ENCODE measurements at regions not wholly inside any gene's neighbourhood (a gene's known extent, or its start where the extent isn't known, plus 50 kb on each side); places are given as distances from the start of the nearest gene placed in this dataset.
"Not testable (repeated sequence)": the region's sequence is repeated elsewhere in the genome, so short reads cannot be mapped to it uniquely, and the experiment has no call there.

GRCh38 chr2:869894-870293, 80.8 kb upstream of the SNTG2 start:
- intact Hi-C loops (cut with DNase I), result no loop called here
- WGBS, 3 donors, result 87 to 91% (median 88%) methylated on average over 1 of the region's 1 CpG
- Histone ChIP-seq H3K4me1 (ENCODE audit: insufficient read depth) (no peaks in the 10 kb centered on the region), H3K27ac (no peak overlapping the region), H3K27me3 (no peaks in the 10 kb centered on the region), H3K9me3 (no peaks in the 10 kb centered on the region), H3K36me3 (no peaks in the 10 kb centered on the region), H3K4me3 (no peak overlapping the region)
- TF ChIP-seq, protein P1, sequence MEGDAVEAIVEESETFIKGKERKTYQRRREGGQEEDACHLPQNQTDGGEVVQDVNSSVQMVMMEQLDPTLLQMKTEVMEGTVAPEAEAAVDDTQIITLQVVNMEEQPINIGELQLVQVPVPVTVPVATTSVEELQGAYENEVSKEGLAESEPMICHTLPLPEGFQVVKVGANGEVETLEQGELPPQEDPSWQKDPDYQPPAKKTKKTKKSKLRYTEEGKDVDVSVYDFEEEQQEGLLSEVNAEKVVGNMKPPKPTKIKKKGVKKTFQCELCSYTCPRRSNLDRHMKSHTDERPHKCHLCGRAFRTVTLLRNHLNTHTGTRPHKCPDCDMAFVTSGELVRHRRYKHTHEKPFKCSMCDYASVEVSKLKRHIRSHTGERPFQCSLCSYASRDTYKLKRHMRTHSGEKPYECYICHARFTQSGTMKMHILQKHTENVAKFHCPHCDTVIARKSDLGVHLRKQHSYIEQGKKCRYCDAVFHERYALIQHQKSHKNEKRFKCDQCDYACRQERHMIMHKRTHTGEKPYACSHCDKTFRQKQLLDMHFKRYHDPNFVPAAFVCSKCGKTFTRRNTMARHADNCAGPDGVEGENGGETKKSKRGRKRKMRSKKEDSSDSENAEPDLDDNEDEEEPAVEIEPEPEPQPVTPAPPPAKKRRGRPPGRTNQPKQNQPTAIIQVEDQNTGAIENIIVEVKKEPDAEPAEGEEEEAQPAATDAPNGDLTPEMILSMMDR (IDR thresholded peaks at IDR 0.05), result no peak
- TF ChIP-seq POLR2A (IDR thresholded peaks at IDR 0.05), result no peak
- TF ChIP-seq EP300 (IDR thresholded peaks at IDR 0.05), result no peak
- DNase-seq, result no peak

GRCh38 chr2:869357-869871, 81.2 kb upstream of the SNTG2 start:
- H3K4me3 ChIP-seq, result no peak overlapping the region
- TF ChIP-seq, protein P1 (IDR thresholded peaks at IDR 0.05), result no peak
- TF ChIP-seq POLR2A (IDR thresholded peaks at IDR 0.05) (no peak), EP300 (IDR thresholded peaks at IDR 0.05) (no peak)
- intact Hi-C loops (cut with DNase I), result no loop called here
- no peaks in the 10 kb centered on the region for H3K4me1 ChIP-seq (ENCODE audit: insufficient read depth)
- 50 to 78% (median 66%) methylated on average over 16 of the region's 16 CpGs for WGBS, 3 donors
- H3K9me3 ChIP-seq, result no peaks in the 10 kb centered on the region
- no peaks in the 10 kb centered on the region for H3K27me3 ChIP-seq
- no peak for DNase-seq
- no peak overlapping the region for H3K27ac ChIP-seq
- no peaks in the 10 kb centered on the region for H3K36me3 ChIP-seq

DNA sequence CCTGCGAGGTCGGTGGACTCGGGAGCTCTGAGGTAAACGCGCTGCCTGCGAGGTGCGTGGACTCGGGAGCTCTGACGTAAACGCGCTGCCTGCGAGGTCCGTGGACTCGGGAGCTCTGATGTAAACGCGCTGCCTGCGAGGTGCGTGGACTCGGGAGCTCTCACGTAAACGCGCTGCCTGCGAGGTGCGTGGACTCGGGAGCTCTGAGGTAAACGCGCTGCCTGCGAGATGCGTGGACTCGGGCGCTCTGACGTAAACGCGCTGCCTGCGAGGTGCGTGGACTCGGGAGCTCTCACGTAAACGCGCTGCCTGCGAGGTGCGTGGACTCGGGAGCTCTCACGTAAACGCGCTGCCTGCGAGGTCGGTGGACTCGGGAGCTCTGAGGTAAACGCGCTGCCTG, 81.8 kb upstream of the SNTG2 start:
- intact Hi-C loops (cut with DNase I); H3K9me3 ChIP-seq; H3K4me1 ChIP-seq (ENCODE audit: insufficient read depth); DNase-seq; H3K27ac ChIP-seq; H3K36me3 ChIP-seq; H3K27me3 ChIP-seq; H3K4me3 ChIP-seq: not testable (repeated sequence)
- WGBS, 3 donors, result 61 to 97% (median 95%) methylated on average over 5 to 49 of the region's 51 CpGs

DNA sequence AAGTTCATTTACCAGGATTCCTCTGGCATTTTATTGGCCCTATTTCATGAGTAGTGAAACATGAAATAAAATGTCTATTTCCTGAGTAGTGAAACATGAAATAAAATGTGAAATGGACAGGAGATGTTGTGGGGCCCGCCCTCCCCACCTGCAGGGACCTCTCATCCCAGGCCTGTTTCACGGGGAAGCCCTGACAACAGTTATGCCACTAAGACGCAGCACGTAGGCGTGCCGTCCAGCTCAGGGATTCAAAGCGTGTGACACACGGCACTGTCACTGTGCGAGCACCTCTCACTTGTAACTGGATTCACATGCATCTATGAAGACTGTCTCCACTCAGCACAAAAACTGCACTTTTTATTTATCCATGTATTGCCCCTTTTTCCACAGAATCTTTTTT, 83.4 kb upstream of the SNTG2 start:
- no peak overlapping the region for H3K27ac ChIP-seq
- DNase-seq, result no peak
- TF ChIP-seq EP300 (IDR thresholded peaks at IDR 0.05) (no peak), POLR2A (IDR thresholded peaks at IDR 0.05) (no peak)
- TF ChIP-seq, protein P1 (IDR thresholded peaks at IDR 0.05), result no peak
- no peak overlapping the region for H3K4me3 ChIP-seq
- H3K36me3 ChIP-seq, result no peaks in the 10 kb centered on the region
- H3K4me1 ChIP-seq (ENCODE audit: insufficient read depth), result no peaks in the 10 kb centered on the region
- no peaks in the 10 kb centered on the region for H3K9me3 ChIP-seq
- H3K27me3 ChIP-seq, result no peaks in the 10 kb centered on the region
- 70 to 84% (median 82%) methylated on average over 9 of the region's 9 CpGs for WGBS, 3 donors
- intact Hi-C loops (cut with DNase I), result no loop called here

- Histone ChIP-seq H3K27ac (no peak overlapping the region), H3K36me3 (no peaks in the 10 kb centered on the region), H3K4me3 (no peak overlapping the region), H3K27me3 (no peaks in the 10 kb centered on the region), H3K9me3 (no peaks in the 10 kb centered on the region), H3K4me1 (ENCODE audit: insufficient read depth) (no peaks in the 10 kb centered on the region)
- no peak for DNase-seq
- TF ChIP-seq, protein P1 (IDR thresholded peaks at IDR 0.05), result no peak
- no peak for TF ChIP-seq POLR2A (IDR thresholded peaks at IDR 0.05)
- TF ChIP-seq EP300 (IDR thresholded peaks at IDR 0.05), result no peak
- intact Hi-C loops (cut with DNase I), result no loop called here
- WGBS, 3 donors, result 22 to 33% (median 25%) methylated on average over 6 of the region's 6 CpGs
Measured at GRCh38 chr2:866887-867286, 83.8 kb upstream of the SNTG2 start.

Measured in ovary (tissue), 7 donors.